ENCODE measurements at regions not wholly inside any gene's neighbourhood (a gene's known extent, or its start where the extent isn't known, plus 50 kb on each side); places are given as distances from the start of the nearest gene placed in this dataset.

GRCh38 chr5:1681955-1682354 lies 117.7 kb downstream of the MRPL36 start:
- no peak for ATAC-seq
- no peak overlapping the region for H3K4me3 ChIP-seq (ENCODE audit: low read depth in 2 of 2, low read length in 2 of 2)
- TF ChIP-seq POLR2AphosphoS5 (IDR thresholded peaks at IDR 0.05; ENCODE audit: low read depth, low read length) (no peak), CTCF (IDR thresholded peaks at IDR 0.05) (no peak), SIN3A (IDR thresholded peaks at IDR 0.05; ENCODE audit: borderline replicate concordance, insufficient read depth, low read depth, low read length) (no peak), TCF7L2 (IDR thresholded peaks at IDR 0.05; ENCODE audit: low read depth, low read length) (no peak), REST (IDR thresholded peaks at IDR 0.05; ENCODE audit: insufficient read depth in 1 of 2, low read depth in 2 of 2, low read length in 1 of 2) (no peak)
- no peaks in the 10 kb centered on the region for H3K36me3 ChIP-seq (ENCODE audit: control insufficient read depth, insufficient read depth, low read length)
- BruUV-seq (replicated peaks) = no TSS peak
- H3K27ac ChIP-seq (ENCODE audit: low read length) = no peak overlapping the region
- 0 out of 2 replicates have a peak, but pooled peaks cover 2% of the 10 kb centered on the region for H3K27me3 ChIP-seq (ENCODE audit: control insufficient read depth, insufficient read depth, low read length)
- no peaks in the 10 kb centered on the region for H3K4me1 ChIP-seq (ENCODE audit: control insufficient read depth, insufficient read depth, low read length)
- POLR2A ChIA-PET = no interaction called here
- CTCF ChIA-PET = no interaction called here
- in situ Hi-C loops (cut with HindIII; ENCODE audit: low pct_unique_long_range_greater_than_20kb, low sequenced_read_pairs) (no loop called here), intact Hi-C loops (cut with micrococcal nuclease; ENCODE audit: unreplicated experiment) (no loop called here)
- no peak for DNase-seq (ENCODE audit: low read depth, low spot score)
- H3K9me3 ChIP-seq (ENCODE audit: control insufficient read depth, insufficient read depth, low read depth, low read length) = no peaks in the 10 kb centered on the region

- no peak overlapping the region for H3K27ac ChIP-seq (ENCODE audit: low read length)
- peaks cover 3% of the 10 kb centered on the region for H3K27me3 ChIP-seq (ENCODE audit: control insufficient read depth, insufficient read depth, low read length)
- no peak for DNase-seq (ENCODE audit: low read depth, low spot score)
- BruUV-seq (replicated peaks) = no TSS peak
- no peaks in the 10 kb centered on the region for H3K36me3 ChIP-seq (ENCODE audit: control insufficient read depth, insufficient read depth, low read length)
- no peak for TF ChIP-seq TCF7L2 (IDR thresholded peaks at IDR 0.05; ENCODE audit: low read depth, low read length)
- no peak for TF ChIP-seq CTCF (IDR thresholded peaks at IDR 0.05)
- no peak for TF ChIP-seq POLR2AphosphoS5 (IDR thresholded peaks at IDR 0.05; ENCODE audit: low read depth, low read length)
- no peak for TF ChIP-seq REST (IDR thresholded peaks at IDR 0.05; ENCODE audit: insufficient read depth in 1 of 2, low read depth in 2 of 2, low read length in 1 of 2)
- TF ChIP-seq SIN3A (IDR thresholded peaks at IDR 0.05; ENCODE audit: borderline replicate concordance, insufficient read depth, low read depth, low read length) = no peak
- no peaks in the 10 kb centered on the region for H3K4me1 ChIP-seq (ENCODE audit: control insufficient read depth, insufficient read depth, low read length)
- no peak overlapping the region for H3K4me3 ChIP-seq (ENCODE audit: low read depth in 2 of 2, low read length in 2 of 2)
- H3K9me3 ChIP-seq (ENCODE audit: control insufficient read depth, insufficient read depth, low read depth, low read length) = no peaks in the 10 kb centered on the region
- intact Hi-C loops (cut with micrococcal nuclease; ENCODE audit: unreplicated experiment) = no loop called here
- in situ Hi-C loops (cut with HindIII; ENCODE audit: low pct_unique_long_range_greater_than_20kb, low sequenced_read_pairs) = no loop called here
- CTCF ChIA-PET = no interaction called here
- POLR2A ChIA-PET = no interaction called here
- ATAC-seq = no peak; the same call in 1 of the 2 replicates
These were observed 126.5 kb downstream of the MRPL36 start for GRCh38 chr5:1673042-1673677.

All from Panc1 (cell line).